GM12878 (cell line): ENCODE measurements at regions not wholly inside any gene's neighbourhood (a gene's known extent, or its start where the extent isn't known, plus 50 kb on each side); places are given as distances from the start of the nearest gene placed in this dataset.
A peak's percentile ranks its signal among the peaks of the same experiment; 100 is the strongest.

Source experiments
- ATAC-seq: fragments of 200-7000 bp; cut with Tn5 transposase; 3 replicates; pipeline ENCODE4 v1.9.1; 2020; ENCODE audit warnings: mild to moderate bottlenecking, moderate library complexity
- BruUV-seq: library from RNA; stranded (reverse); fragments of 400-500 nt; replicated peaks from 2 replicates; lab custom pipeline; 2021; lab: Mats Ljungman, UMichigan
- CTCF ChIA-PET: fragments of 300-600 bp; sonication (Branson Sonifier 250); formaldehyde crosslinking; extraction: SDS; loops from one replicate; lab custom pipeline; 2021; ENCODE audit warnings: inconsistent platforms; lab: Yijun Ruan, JAX
- POLR2A ChIA-PET: fragments of 350-600 bp; formaldehyde crosslinking; extraction: SDS; loops from one replicate; lab custom pipeline; 2021; ENCODE audit warnings: inconsistent platforms; lab: Charles Lee
- RAD21 ChIA-PET: fragments of 300-600 bp; sonication (Branson Sonifier 250); formaldehyde crosslinking; loops from one replicate; lab custom pipeline; 2023; ENCODE audit warnings: antibody characterized with exemption; ENCODE audit not compliant: unreplicated experiment; lab: Charles Lee
- SMC1A ChIA-PET: fragments of 300-600 bp; sonication (Branson Sonifier 250); formaldehyde crosslinking; loops from one replicate; lab custom pipeline; 2023; ENCODE audit not compliant: unreplicated experiment, uncharacterized antibody; lab: Charles Lee
- DNase-seq: peaks from one replicate; pipeline ENCODE4 v3.0.0-alpha.2; 2011; ENCODE audit warnings: low read depth, low spot score
- FAIRE-seq: peaks from 3 replicates; lab custom pipeline; 2011; peaks lifted over from hg19 to GRCh38; lab: Jason Lieb, UNC
- H2AFZ ChIP-seq: 2 replicates; pipeline ENCODE4 v1.6.0; 2011; ENCODE audit warnings: low read depth, low read length, control low read depth; ENCODE audit not compliant: control insufficient read depth
- H3K27ac ChIP-seq: 2 replicates; pipeline ENCODE4 v1.5.1; 2011; ENCODE audit warnings: control low read depth; ENCODE audit not compliant: control insufficient read depth, insufficient read depth
- H3K27me3 ChIP-seq, 2 experiments: replicated peaks in 1 of 2; 2 replicates each; pipeline versions ENCODE4 v1.6.0 to v1.6.1; 2011; ENCODE audit warnings: low read length in 1 of 2; ENCODE audit not compliant: control insufficient read depth in 2 of 2, insufficient read depth in 2 of 2
- H3K36me3 ChIP-seq, 2 experiments: 2 replicates each; pipeline ENCODE4 v1.5.1; 2011; ENCODE audit warnings: low read length in 1 of 2; ENCODE audit not compliant: control insufficient read depth in 2 of 2, insufficient read depth in 2 of 2
- H3K4me1 ChIP-seq: 2 replicates; pipeline ENCODE4 v1.6.1; 2011; ENCODE audit warnings: mild to moderate bottlenecking, low read length, moderate library complexity, mixed read lengths; ENCODE audit not compliant: control insufficient read depth, insufficient read depth
- H3K4me2 ChIP-seq: 2 replicates; pipeline ENCODE4 v1.6.0; 2011; ENCODE audit warnings: control low read depth; ENCODE audit not compliant: control insufficient read depth, insufficient read depth
- H3K4me3 ChIP-seq: fragments of 200-600 bp; sonication (generic); 2 replicates; pipeline ENCODE4 v1.5.1; 2016
- H3K79me2 ChIP-seq: 2 replicates; pipeline ENCODE4 v1.6.0; 2011; ENCODE audit warnings: low read length; ENCODE audit not compliant: control insufficient read depth, insufficient read depth
- H3K9ac ChIP-seq: 2 replicates; pipeline ENCODE4 v1.8.0; 2011; ENCODE audit warnings: low read length, control low read depth, mixed read lengths; ENCODE audit not compliant: control insufficient read depth, insufficient read depth
- H3K9me3 ChIP-seq: replicated peaks from 3 replicates; pipeline ENCODE4 v1.5.1; 2011; ENCODE audit warnings: mild to moderate bottlenecking, low read length; ENCODE audit not compliant: control insufficient read depth, insufficient read depth
- H4K20me1 ChIP-seq: 2 replicates; pipeline ENCODE4 v1.6.0; 2011; ENCODE audit not compliant: control insufficient read depth, insufficient read depth
- CTCF ChIP-seq, 3 experiments: IDR thresholded peaks in 2 of 3; conservative IDR thresholded peaks in 1 of 3; 2 replicates each; pipeline ENCODE4 v1.5.1; 2011; ENCODE audit warnings: low read depth in 3 of 3, low read length in 3 of 3, mild to moderate bottlenecking in 3 of 3, control low read depth in 2 of 3, moderate library complexity in 2 of 3, inconsistent platforms in 1 of 3, mixed read lengths in 1 of 3; ENCODE audit not compliant: control insufficient read depth in 2 of 3, insufficient read depth in 1 of 3; ENCODE audit errors: extremely low read depth in 1 of 3
- FOS ChIP-seq: IDR thresholded peaks from 3 replicates; pipeline ENCODE4 v1.6.1; 2011; ENCODE audit warnings: borderline replicate concordance; ENCODE audit not compliant: insufficient read length; ENCODE audit errors: extremely low read depth
- NFYA ChIP-seq: IDR thresholded peaks from 2 replicates; pipeline ENCODE4 v1.6.1; 2011; ENCODE audit warnings: low read depth, mild to moderate bottlenecking, low read length, improper control_type of control experiment, borderline replicate concordance
- ZBED1 ChIP-seq: IDR thresholded peaks from 2 replicates; pipeline ENCODE4 v1.6.1; 2016; ENCODE audit warnings: borderline replicate concordance
- WGBS: methylation state at CpG from one replicate; pipeline ENCODE4 v1.1.6; 2016; ENCODE audit warnings: low lambda C conversion rate; ENCODE audit not compliant: insufficient replicate concordance, insufficient coverage; ENCODE audit errors: missing lambda C conversion rate; 5-methylcytosine and 5-hydroxymethylcytosine counted together
- in situ Hi-C: fragments of 300-500 bp; cut with MboI; formaldehyde crosslinking; loops from 9 replicates; pipeline ENCODE4 v1.14.3; 2018; ENCODE audit warnings: mixed read lengths
- intact Hi-C: fragments of 100-400 bp; cut with micrococcal nuclease; formaldehyde crosslinking; loops from one replicate; pipeline ENCODE4 v1.14.2; 2022; ENCODE audit not compliant: unreplicated experiment
- TF ChIP-seq, protein P1 (sequence below): fragments of 450-650 bp; IDR thresholded peaks from 2 replicates; pipeline ENCODE4 v1.6.1; 2017; ENCODE audit warnings: low read depth, mild to moderate bottlenecking, moderate library complexity
- TF ChIP-seq, protein P2 (sequence below): fragments of 450-650 bp; IDR thresholded peaks from 2 replicates; pipeline ENCODE4 v1.6.1; 2016; ENCODE audit warnings: mild to moderate bottlenecking
- TF ChIP-seq, protein P3 (sequence below): fragments of 450-650 bp; IDR thresholded peaks from 2 replicates; pipeline ENCODE4 v1.6.1; 2018; ENCODE audit warnings: mild to moderate bottlenecking, low read depth, moderate library complexity; ENCODE audit not compliant: partially characterized antibody
- TF ChIP-seq, protein P4 (sequence below): fragments of 450-650 bp; IDR thresholded peaks from 2 replicates; pipeline ENCODE4 v1.6.1; 2017; ENCODE audit warnings: antibody characterized with exemption, mild to moderate bottlenecking, moderate library complexity

DNA sequence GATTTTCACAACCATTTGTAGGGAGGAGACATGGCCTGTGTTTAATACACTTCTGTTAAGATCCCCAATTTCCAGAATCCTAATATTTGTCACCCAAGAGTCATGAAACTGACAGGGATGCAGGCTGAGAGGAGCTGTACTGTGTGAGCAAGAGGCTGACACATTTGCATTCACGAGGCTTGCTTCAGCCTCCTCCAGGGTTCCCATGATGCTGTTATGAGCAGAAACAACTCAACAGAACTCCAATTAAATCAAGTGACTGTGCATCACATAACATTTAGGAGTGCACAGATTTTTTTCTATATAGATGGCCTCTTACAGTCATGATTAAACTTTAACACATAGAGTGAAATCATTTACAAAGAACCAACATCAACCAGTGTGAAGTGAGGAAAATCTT lies 292.3 kb upstream of the STT3B start (continued):
- TF ChIP-seq, protein P1, sequence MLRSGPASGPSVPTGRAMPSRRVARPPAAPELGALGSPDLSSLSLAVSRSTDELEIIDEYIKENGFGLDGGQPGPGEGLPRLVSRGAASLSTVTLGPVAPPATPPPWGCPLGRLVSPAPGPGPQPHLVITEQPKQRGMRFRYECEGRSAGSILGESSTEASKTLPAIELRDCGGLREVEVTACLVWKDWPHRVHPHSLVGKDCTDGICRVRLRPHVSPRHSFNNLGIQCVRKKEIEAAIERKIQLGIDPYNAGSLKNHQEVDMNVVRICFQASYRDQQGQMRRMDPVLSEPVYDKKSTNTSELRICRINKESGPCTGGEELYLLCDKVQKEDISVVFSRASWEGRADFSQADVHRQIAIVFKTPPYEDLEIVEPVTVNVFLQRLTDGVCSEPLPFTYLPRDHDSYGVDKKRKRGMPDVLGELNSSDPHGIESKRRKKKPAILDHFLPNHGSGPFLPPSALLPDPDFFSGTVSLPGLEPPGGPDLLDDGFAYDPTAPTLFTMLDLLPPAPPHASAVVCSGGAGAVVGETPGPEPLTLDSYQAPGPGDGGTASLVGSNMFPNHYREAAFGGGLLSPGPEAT = 0 out of 2 replicates have a peak, but pooled peaks have one; percentile 35
- TF ChIP-seq, protein P2, sequence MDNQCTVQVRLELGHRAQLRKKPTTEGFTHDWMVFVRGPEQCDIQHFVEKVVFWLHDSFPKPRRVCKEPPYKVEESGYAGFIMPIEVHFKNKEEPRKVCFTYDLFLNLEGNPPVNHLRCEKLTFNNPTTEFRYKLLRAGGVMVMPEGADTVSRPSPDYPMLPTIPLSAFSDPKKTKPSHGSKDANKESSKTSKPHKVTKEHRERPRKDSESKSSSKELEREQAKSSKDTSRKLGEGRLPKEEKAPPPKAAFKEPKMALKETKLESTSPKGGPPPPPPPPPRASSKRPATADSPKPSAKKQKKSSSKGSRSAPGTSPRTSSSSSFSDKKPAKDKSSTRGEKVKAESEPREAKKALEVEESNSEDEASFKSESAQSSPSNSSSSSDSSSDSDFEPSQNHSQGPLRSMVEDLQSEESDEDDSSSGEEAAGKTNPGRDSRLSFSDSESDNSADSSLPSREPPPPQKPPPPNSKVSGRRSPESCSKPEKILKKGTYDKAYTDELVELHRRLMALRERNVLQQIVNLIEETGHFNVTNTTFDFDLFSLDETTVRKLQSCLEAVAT = 0 out of 2 replicates have a peak, but pooled peaks have one; percentile 9
- TF ChIP-seq, protein P3, sequence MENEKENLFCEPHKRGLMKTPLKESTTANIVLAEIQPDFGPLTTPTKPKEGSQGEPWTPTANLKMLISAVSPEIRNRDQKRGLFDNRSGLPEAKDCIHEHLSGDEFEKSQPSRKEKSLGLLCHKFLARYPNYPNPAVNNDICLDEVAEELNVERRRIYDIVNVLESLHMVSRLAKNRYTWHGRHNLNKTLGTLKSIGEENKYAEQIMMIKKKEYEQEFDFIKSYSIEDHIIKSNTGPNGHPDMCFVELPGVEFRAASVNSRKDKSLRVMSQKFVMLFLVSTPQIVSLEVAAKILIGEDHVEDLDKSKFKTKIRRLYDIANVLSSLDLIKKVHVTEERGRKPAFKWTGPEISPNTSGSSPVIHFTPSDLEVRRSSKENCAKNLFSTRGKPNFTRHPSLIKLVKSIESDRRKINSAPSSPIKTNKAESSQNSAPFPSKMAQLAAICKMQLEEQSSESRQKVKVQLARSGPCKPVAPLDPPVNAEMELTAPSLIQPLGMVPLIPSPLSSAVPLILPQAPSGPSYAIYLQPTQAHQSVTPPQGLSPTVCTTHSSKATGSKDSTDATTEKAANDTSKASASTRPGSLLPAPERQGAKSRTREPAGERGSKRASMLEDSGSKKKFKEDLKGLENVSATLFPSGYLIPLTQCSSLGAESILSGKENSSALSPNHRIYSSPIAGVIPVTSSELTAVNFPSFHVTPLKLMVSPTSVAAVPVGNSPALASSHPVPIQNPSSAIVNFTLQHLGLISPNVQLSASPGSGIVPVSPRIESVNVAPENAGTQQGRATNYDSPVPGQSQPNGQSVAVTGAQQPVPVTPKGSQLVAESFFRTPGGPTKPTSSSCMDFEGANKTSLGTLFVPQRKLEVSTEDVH = no peak

DNA sequence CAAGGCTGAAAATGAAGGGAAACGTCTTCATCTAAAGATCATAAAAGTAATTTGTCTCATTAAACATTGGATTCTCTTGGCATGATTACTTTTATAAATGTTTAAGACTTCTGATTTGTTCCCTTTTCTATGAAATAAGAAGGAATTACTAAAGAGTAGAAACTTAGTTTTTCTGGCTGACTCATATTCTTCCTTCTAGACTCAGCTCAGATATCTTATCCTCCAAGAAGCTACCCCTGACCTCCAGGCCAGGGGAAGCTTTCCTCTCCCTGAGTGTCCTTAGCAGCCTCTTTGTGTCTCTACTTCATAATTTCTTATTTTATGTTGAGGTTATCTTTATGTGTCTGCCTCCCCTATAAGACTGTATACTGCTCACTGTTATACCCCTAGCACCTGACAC lies 291.9 kb upstream of the STT3B start:
- no TSS peak for BruUV-seq
- Histone ChIP-seq H4K20me1 (no peaks in the 10 kb centered on the region), H3K27me3 (no peaks in the 10 kb centered on the region), H3K9me3 (no peaks in the 10 kb centered on the region), H3K27ac (peak overlapping the region; percentile 82), H3K79me2 (peaks cover 3% of the 10 kb centered on the region; the same call in 1 of the 2 replicates), H3K4me1 (peaks cover 28% of the 10 kb centered on the region), H3K36me3 (no peaks in the 10 kb centered on the region), H2AFZ (no peak overlapping the region), H3K4me2 (no peak overlapping the region), H3K9ac (no peak overlapping the region), H3K4me3 (no peak overlapping the region)
- SMC1A ChIA-PET = interaction anchor here (0.7 to 13.1 kb wide), 11 partner anchors 10 to 296 kb away, joined by 3 to 378 read pairs (median 13); partner anchors contain the start of gene STT3B
- CTCF ChIA-PET = interaction anchor here (0.7 to 3.4 kb wide), 13 partner anchors 9 to 307 kb away, joined by 3 to 24 read pairs (median 5); partner anchors contain the start of gene STT3B
- DNase-seq (no peak), FAIRE-seq (no peak), ATAC-seq (peak; percentile 31)
- intact Hi-C loops = loop anchor here (10.0 kb wide), 1 partner anchor 256 kb away; no protein-coding TSS in a partner anchor
- WGBS = 0% methylated on average over 1 of the region's 1 CpG
- in situ Hi-C loops = loop anchor here (10.0 kb wide), 1 partner anchor 294 kb away; the partner anchor contains the start of gene STT3B
- POLR2A ChIA-PET = interaction anchor here (0.6 to 5.8 kb wide), 10 partner anchors 9 to 305 kb away, joined by 3 to 109 read pairs (median 6); no protein-coding TSS in a partner anchor
- RAD21 ChIA-PET = interaction anchor here (0.8 to 16.3 kb wide), 14 partner anchors 10 to 306 kb away, joined by 3 to 381 read pairs (median 4); partner anchors contain the start of gene STT3B
- TF ChIP-seq CTCF (IDR thresholded peaks at IDR 0.05 in 2 of 3, conservative IDR thresholded peaks at IDR 0.05 in 1 of 3; ENCODE audit: control insufficient read depth in 2 of 3, extremely low read depth in 1 of 3, insufficient read depth in 1 of 3, low read depth in 3 of 3, low read length in 3 of 3) (no peak), NFYA (no peak), FOS (no peak), ZBED1 (no peak)
- TF ChIP-seq, protein P4, sequence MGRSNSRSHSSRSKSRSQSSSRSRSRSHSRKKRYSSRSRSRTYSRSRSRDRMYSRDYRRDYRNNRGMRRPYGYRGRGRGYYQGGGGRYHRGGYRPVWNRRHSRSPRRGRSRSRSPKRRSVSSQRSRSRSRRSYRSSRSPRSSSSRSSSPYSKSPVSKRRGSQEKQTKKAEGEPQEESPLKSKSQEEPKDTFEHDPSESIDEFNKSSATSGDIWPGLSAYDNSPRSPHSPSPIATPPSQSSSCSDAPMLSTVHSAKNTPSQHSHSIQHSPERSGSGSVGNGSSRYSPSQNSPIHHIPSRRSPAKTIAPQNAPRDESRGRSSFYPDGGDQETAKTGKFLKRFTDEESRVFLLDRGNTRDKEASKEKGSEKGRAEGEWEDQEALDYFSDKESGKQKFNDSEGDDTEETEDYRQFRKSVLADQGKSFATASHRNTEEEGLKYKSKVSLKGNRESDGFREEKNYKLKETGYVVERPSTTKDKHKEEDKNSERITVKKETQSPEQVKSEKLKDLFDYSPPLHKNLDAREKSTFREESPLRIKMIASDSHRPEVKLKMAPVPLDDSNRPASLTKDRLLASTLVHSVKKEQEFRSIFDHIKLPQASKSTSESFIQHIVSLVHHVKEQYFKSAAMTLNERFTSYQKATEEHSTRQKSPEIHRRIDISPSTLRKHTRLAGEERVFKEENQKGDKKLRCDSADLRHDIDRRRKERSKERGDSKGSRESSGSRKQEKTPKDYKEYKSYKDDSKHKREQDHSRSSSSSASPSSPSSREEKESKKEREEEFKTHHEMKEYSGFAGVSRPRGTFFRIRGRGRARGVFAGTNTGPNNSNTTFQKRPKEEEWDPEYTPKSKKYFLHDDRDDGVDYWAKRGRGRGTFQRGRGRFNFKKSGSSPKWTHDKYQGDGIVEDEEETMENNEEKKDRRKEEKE = no peak
